ENCODE measurements at regions not wholly inside any gene's neighbourhood (a gene's known extent, or its start where the extent isn't known, plus 50 kb on each side); places are given as distances from the start of the nearest gene placed in this dataset.

- TF ChIP-seq CTCF (IDR thresholded peaks at IDR 0.05) (no peak), EP300 (IDR thresholded peaks at IDR 0.05) (no peak), POLR2A (IDR thresholded peaks at IDR 0.05) (no peak)
These were observed 51.1 kb upstream of the SLC66A3 start for GRCh38 chr2:11103984-11104793.

All from ovary (tissue), 3 donors.